ENCODE measurements at regions not wholly inside any gene's neighbourhood (a gene's known extent, or its start where the extent isn't known, plus 50 kb on each side); places are given as distances from the start of the nearest gene placed in this dataset.
A peak's percentile ranks its signal among the peaks of the same experiment; 100 is the strongest.

- dilution Hi-C loops (cut with HindIII; ENCODE audit: low sequenced_read_pairs, unreplicated experiment): no loop called here
- no TSS peak for BruUV-seq (replicated peaks)
Observed at GRCh38 chr18:22277758-22278157, 108.4 kb downstream of the GATA6 start.

More at GRCh38 chr18:22277758-22278157, 108.4 kb downstream of the GATA6 start:
- Histone ChIP-seq H3K18ac (ENCODE audit: low read depth, low read length) (no peak overlapping the region), H2BK15ac (ENCODE audit: low read depth, low read length) (no peak overlapping the region), H3K56ac (ENCODE audit: extremely low read depth, insufficient read depth, low read length) (no peak overlapping the region), H3K79me1 (ENCODE audit: low read depth in 1 of 2, low read length in 2 of 2) (no peaks in the 10 kb centered on the region), H3K4ac (ENCODE audit: low read depth, low read length) (no peak overlapping the region), H3K4me2 (ENCODE audit: low read depth, low read length) (no peak overlapping the region), H4K20me1 (ENCODE audit: insufficient read depth, low read length) (no peaks in the 10 kb centered on the region), H3K36me3 (ENCODE audit: control insufficient read depth, insufficient read depth, low read length) (no peaks in the 10 kb centered on the region), H4K5ac (ENCODE audit: low read depth, low read length) (no peak overlapping the region), H3K23ac (ENCODE audit: low read depth, low read length) (no peak overlapping the region), H2AK9ac (replicated peaks; ENCODE audit: low read depth, low read length, poor library complexity) (no peak overlapping the region), H3K27me3 (ENCODE audit: control insufficient read depth, insufficient read depth, low read length) (peaks cover 11% of the 10 kb centered on the region), H2AK5ac (ENCODE audit: low read depth, low read length) (no peak overlapping the region), H3K9ac (ENCODE audit: low read depth, low read length) (no peak overlapping the region), H4K91ac (ENCODE audit: insufficient read depth, low read depth, low read length) (no peak overlapping the region), H2BK120ac (ENCODE audit: low read depth, low read length) (no peak overlapping the region), H3K9me3 (ENCODE audit: control insufficient read depth, insufficient read depth, low read length) (peaks cover 7% of the 10 kb centered on the region), H3K14ac (replicated peaks; ENCODE audit: low read depth, low read length) (no peak overlapping the region), H2AFZ (replicated peaks; ENCODE audit: low read length, poor library complexity) (no peak overlapping the region), H4K8ac (ENCODE audit: low read depth in 2 of 2, low read length in 2 of 2) (no peak overlapping the region), H3K4me1 (ENCODE audit: control insufficient read depth, insufficient read depth, low read length) (peaks cover 8% of the 10 kb centered on the region), H3K27ac (ENCODE audit: insufficient read depth, low read length) (no peak overlapping the region), H3K9me1 (ENCODE audit: insufficient read depth, low read length) (peaks cover 9% of the 10 kb centered on the region), H3K4me3 (ENCODE audit: insufficient read depth, low read depth, low read length) (no peak overlapping the region), H2BK5ac (ENCODE audit: low read depth, low read length, poor library complexity, severe bottlenecking) (no peak overlapping the region), H2BK20ac (ENCODE audit: low read depth, low read length) (no peak overlapping the region)
- DNase-seq (peak; percentile 47), ATAC-seq (ENCODE audit: low read depth) (no peak)
- ChIA-PET CTCF (no interaction called here), POLR2A (ENCODE audit: unreplicated experiment) (no interaction called here)
- in situ Hi-C loops (cut with MboI; ENCODE audit: low sequenced_read_pairs) (no loop called here), intact Hi-C loops (cut with micrococcal nuclease) (no loop called here)
- WGBS, 2 experiments (ENCODE audit: extremely low coverage in 2 of 2, insufficient read length in 1 of 2): 90% methylated on average over 2 of the region's 12 CpGs; no CpG with 5 or more reads in 1 of the 2 experiments
- TF ChIP-seq MAZ (IDR thresholded peaks at IDR 0.05; ENCODE audit: borderline replicate concordance, low read depth, low read length) (no peak), POLR2A (IDR thresholded peaks at IDR 0.05; ENCODE audit: low read depth, low read length) (no peak), MAFK (IDR thresholded peaks at IDR 0.05; ENCODE audit: low read depth, low read length) (no peak), ELK1 (IDR thresholded peaks at IDR 0.05; ENCODE audit: borderline replicate concordance, low read depth, low read length) (no peak), RAD21 (IDR thresholded peaks at IDR 0.05; ENCODE audit: low read length) (no peak)

Measured in IMR-90 (cell line).